ENCODE measurements at regions not wholly inside any gene's neighbourhood (a gene's known extent, or its start where the extent isn't known, plus 50 kb on each side); places are given as distances from the start of the nearest gene placed in this dataset.
A peak's percentile ranks its signal among the peaks of the same experiment; 100 is the strongest.

GRCh38 chr16:35492225-35492624 is 2032.8 kb downstream of the TP53TG3F start:
- Histone ChIP-seq H3K27ac (no peak overlapping the region), H3K4me1 (no peaks in the 10 kb centered on the region), H4K20me1 (no peaks in the 10 kb centered on the region), H3K4me3 (no peak overlapping the region), H3K36me3 (no peaks in the 10 kb centered on the region), H3K9me3 (replicated peaks in 1 of 11) (no peaks in the 10 kb centered on the region; a peak in 2 of 22 replicates), H3K27me3 (no peaks in the 10 kb centered on the region), H3K9ac (no peak overlapping the region), H3K4me2 (no peak overlapping the region)
- TF ChIP-seq Cebpa-rat (IDR thresholded peaks at IDR 0.05) = no peak

- peaks cover 0 to 6% (median 0%) of the 10 kb centered on the region in 11 experiments; a peak in 6 of 22 replicates for H3K9me3 ChIP-seq (replicated peaks in 1 of 11)
- H4K20me1 ChIP-seq = no peaks in the 10 kb centered on the region; a peak in 1 of 22 replicates
- H3K27me3 ChIP-seq = no peaks in the 10 kb centered on the region
- TF ChIP-seq Cebpa-rat (IDR thresholded peaks at IDR 0.05) = no peak
- H3K36me3 ChIP-seq = no peaks in the 10 kb centered on the region
- H3K4me2 ChIP-seq = no peak overlapping the region
- no peak overlapping the region for H3K27ac ChIP-seq
- H3K4me3 ChIP-seq = no peak overlapping the region
- no peaks in the 10 kb centered on the region for H3K4me1 ChIP-seq
- H3K9ac ChIP-seq = no peak overlapping the region
Observed at GRCh38 chr16:35497399-35497798, 2038.0 kb downstream of the TP53TG3F start.

- Histone ChIP-seq H3K4me1 (peaks cover 0 to 4% (median 0%) of the 10 kb centered on the region in 10 experiments; a peak in 5 of 20 replicates), H3K4me2 (no peak overlapping the region), H3K36me3 (no peaks in the 10 kb centered on the region), H3K9ac (no peak overlapping the region), H3K9me3 (replicated peaks in 1 of 11) (peaks cover 6 to 18% (median 12%) of the 10 kb centered on the region in 11 experiments; a peak in 18 of 22 replicates), H4K20me1 (no peaks in the 10 kb centered on the region), H3K4me3 (no peak overlapping the region), H3K27ac (no peak overlapping the region), H3K27me3 (no peaks in the 10 kb centered on the region)
- no peak for TF ChIP-seq Cebpa-rat (IDR thresholded peaks at IDR 0.05)
Observed at GRCh38 chr16:35506018-35506897, 2046.8 kb downstream of the TP53TG3F start.

GRCh38 chr16:35506898-35507194 is 2047.4 kb downstream of the TP53TG3F start:
- peaks cover 6 to 18% (median 12%) of the 10 kb centered on the region in 11 experiments; a peak in 18 of 22 replicates for H3K9me3 ChIP-seq (replicated peaks in 1 of 11)
- H3K9ac ChIP-seq = no peak overlapping the region
- H3K36me3 ChIP-seq = no peaks in the 10 kb centered on the region
- H3K27ac ChIP-seq = no peak overlapping the region
- no peaks in the 10 kb centered on the region for H4K20me1 ChIP-seq
- no peak for TF ChIP-seq Cebpa-rat (IDR thresholded peaks at IDR 0.05)
- H3K4me3 ChIP-seq = no peak overlapping the region
- no peak overlapping the region for H3K4me2 ChIP-seq
- H3K4me1 ChIP-seq = peaks cover 0 to 4% (median 0%) of the 10 kb centered on the region in 10 experiments; a peak in 5 of 20 replicates
- no peaks in the 10 kb centered on the region for H3K27me3 ChIP-seq

- no peak overlapping the region for H3K9ac ChIP-seq
- H3K27me3 ChIP-seq = no peaks in the 10 kb centered on the region
- no peaks in the 10 kb centered on the region for H3K36me3 ChIP-seq
- H3K4me1 ChIP-seq = peaks cover 0 to 4% (median 0%) of the 10 kb centered on the region in 10 experiments; a peak in 5 of 20 replicates
- no peaks in the 10 kb centered on the region for H4K20me1 ChIP-seq
- H3K4me3 ChIP-seq = no peak overlapping the region
- peaks cover 6 to 16% (median 12%) of the 10 kb centered on the region in 11 experiments; a peak in 18 of 22 replicates for H3K9me3 ChIP-seq (replicated peaks in 1 of 11)
- peak overlapping the region in 3 of 11 experiments; percentile 1 to 6 (median 2); a peak in 4 of 22 replicates for H3K4me2 ChIP-seq
- H3K27ac ChIP-seq = no peak overlapping the region
- TF ChIP-seq Cebpa-rat (IDR thresholded peaks at IDR 0.05) = no peak
Observed at GRCh38 chr16:35510701-35511100, 2051.3 kb downstream of the TP53TG3F start.

GRCh38 chr16:35516551-35516950 is 2057.1 kb downstream of the TP53TG3F start:
- Histone ChIP-seq H3K9ac (no peak overlapping the region), H3K4me3 (no peak overlapping the region), H3K27ac (no peak overlapping the region), H3K4me1 (no peaks in the 10 kb centered on the region), H4K20me1 (no peaks in the 10 kb centered on the region), H3K4me2 (no peak overlapping the region; a peak in 1 of 22 replicates), H3K9me3 (replicated peaks in 1 of 11) (peaks cover 11 to 30% (median 26%) of the 10 kb centered on the region in 11 experiments), H3K36me3 (no peaks in the 10 kb centered on the region), H3K27me3 (no peaks in the 10 kb centered on the region)
- no peak for TF ChIP-seq Cebpa-rat (IDR thresholded peaks at IDR 0.05)

- no peak overlapping the region for H3K4me3 ChIP-seq
Observed at GRCh38 chr16:35516971-35517370, 2057.6 kb downstream of the TP53TG3F start.

GRCh38 chr16:35523991-35524390 is 2064.6 kb downstream of the TP53TG3F start:
- H3K27ac ChIP-seq = no peak overlapping the region
- H3K4me1 ChIP-seq = no peaks in the 10 kb centered on the region
- no peaks in the 10 kb centered on the region for H3K36me3 ChIP-seq
- H3K27me3 ChIP-seq = no peaks in the 10 kb centered on the region
- no peak for TF ChIP-seq Cebpa-rat (IDR thresholded peaks at IDR 0.05)
- H3K4me3 ChIP-seq = no peak overlapping the region
- no peaks in the 10 kb centered on the region for H4K20me1 ChIP-seq
- H3K9ac ChIP-seq = no peak overlapping the region
- peaks cover 19 to 31% (median 23%) of the 10 kb centered on the region in 11 experiments for H3K9me3 ChIP-seq (replicated peaks in 1 of 11)
- H3K4me2 ChIP-seq = no peak overlapping the region

More at GRCh38 chr16:35516971-35517370, 2057.6 kb downstream of the TP53TG3F start:
- Histone ChIP-seq H3K4me2 (no peak overlapping the region; a peak in 1 of 22 replicates), H3K27ac (no peak overlapping the region), H3K36me3 (no peaks in the 10 kb centered on the region), H3K27me3 (no peaks in the 10 kb centered on the region), H3K4me1 (no peaks in the 10 kb centered on the region), H3K9ac (no peak overlapping the region), H4K20me1 (no peaks in the 10 kb centered on the region), H3K9me3 (replicated peaks in 1 of 11) (peaks cover 16 to 34% (median 30%) of the 10 kb centered on the region in 11 experiments)
- TF ChIP-seq Cebpa-rat (IDR thresholded peaks at IDR 0.05) = no peak

GRCh38 chr16:35525979-35526590 is 2066.7 kb downstream of the TP53TG3F start:
- H3K27ac ChIP-seq = no peak overlapping the region
- H4K20me1 ChIP-seq = no peaks in the 10 kb centered on the region
- peaks cover 17 to 25% (median 19%) of the 10 kb centered on the region in 11 experiments for H3K9me3 ChIP-seq (replicated peaks in 1 of 11)
- H3K4me3 ChIP-seq = no peak overlapping the region
- no peak overlapping the region for H3K4me2 ChIP-seq
- no peaks in the 10 kb centered on the region for H3K36me3 ChIP-seq
- H3K4me1 ChIP-seq = no peaks in the 10 kb centered on the region
- TF ChIP-seq Cebpa-rat (IDR thresholded peaks at IDR 0.05) = no peak
- no peaks in the 10 kb centered on the region for H3K27me3 ChIP-seq
- no peak overlapping the region for H3K9ac ChIP-seq

Measured in BLaER1 treated with 17β-estradiol and CSF1 and Interleukin-3, amounts not matched to agents 10 nM and 100 nM (cell line).